WI38 (cell line): ENCODE measurements at regions not wholly inside any gene's neighbourhood (a gene's known extent, or its start where the extent isn't known, plus 50 kb on each side); places are given as distances from the start of the nearest gene placed in this dataset.

Experiments
- H3K4me3 ChIP-seq: 2 replicates; pipeline ENCODE4 v1.5.1; 2011; ENCODE audit warnings: low read depth, mild to moderate bottlenecking, control low read depth, low read length
- TF ChIP-seq, protein P1 (sequence below): IDR thresholded peaks from 2 replicates; pipeline ENCODE4 v1.5.1; 2012; ENCODE audit warnings: low read depth, mild to moderate bottlenecking, control low read depth, low read length

DNA sequence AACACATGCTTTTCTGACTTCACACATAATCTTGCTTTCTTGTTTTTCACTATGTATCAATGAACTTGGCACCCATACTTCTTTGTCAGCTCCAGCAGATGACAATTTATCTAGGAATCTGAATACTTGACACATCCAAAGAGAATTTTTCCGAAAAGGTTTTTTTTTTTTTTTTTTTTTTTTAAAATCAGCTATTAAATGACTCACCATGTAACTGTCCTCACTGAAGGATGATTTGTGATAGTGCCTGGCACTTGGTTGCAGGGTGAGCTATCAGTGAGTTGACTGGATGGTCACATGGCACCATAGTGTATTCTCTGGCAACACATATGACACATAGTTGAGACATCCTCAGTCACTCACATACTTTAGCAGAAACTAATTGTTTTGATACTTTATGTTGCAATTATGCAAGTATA lies 133.4 kb upstream of the E2F8 start:
- no peak overlapping the region for H3K4me3 ChIP-seq
- TF ChIP-seq, protein P1, sequence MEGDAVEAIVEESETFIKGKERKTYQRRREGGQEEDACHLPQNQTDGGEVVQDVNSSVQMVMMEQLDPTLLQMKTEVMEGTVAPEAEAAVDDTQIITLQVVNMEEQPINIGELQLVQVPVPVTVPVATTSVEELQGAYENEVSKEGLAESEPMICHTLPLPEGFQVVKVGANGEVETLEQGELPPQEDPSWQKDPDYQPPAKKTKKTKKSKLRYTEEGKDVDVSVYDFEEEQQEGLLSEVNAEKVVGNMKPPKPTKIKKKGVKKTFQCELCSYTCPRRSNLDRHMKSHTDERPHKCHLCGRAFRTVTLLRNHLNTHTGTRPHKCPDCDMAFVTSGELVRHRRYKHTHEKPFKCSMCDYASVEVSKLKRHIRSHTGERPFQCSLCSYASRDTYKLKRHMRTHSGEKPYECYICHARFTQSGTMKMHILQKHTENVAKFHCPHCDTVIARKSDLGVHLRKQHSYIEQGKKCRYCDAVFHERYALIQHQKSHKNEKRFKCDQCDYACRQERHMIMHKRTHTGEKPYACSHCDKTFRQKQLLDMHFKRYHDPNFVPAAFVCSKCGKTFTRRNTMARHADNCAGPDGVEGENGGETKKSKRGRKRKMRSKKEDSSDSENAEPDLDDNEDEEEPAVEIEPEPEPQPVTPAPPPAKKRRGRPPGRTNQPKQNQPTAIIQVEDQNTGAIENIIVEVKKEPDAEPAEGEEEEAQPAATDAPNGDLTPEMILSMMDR: no peak

DNA sequence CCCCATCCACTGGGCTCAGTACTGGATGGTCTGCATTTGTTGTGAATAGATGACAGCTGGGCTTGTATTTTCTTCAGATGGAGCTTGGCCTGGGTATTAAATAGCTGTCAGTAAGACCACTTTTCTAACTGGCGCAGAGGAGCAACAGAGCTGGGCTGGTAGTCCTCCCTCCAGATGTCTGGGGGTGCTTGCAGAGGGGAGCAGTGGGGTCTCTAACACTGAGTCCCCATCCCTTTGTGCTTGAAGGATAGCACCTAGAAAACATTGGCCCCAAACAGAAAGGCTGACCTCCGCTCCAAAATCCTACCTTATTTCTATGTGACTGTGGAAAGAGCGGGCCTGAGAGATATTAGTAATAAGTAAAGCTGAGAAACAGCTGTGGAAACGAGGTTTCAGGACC lies 131.6 kb upstream of the E2F8 start:
- no peak overlapping the region for H3K4me3 ChIP-seq
- TF ChIP-seq, protein P1: no peak

DNA sequence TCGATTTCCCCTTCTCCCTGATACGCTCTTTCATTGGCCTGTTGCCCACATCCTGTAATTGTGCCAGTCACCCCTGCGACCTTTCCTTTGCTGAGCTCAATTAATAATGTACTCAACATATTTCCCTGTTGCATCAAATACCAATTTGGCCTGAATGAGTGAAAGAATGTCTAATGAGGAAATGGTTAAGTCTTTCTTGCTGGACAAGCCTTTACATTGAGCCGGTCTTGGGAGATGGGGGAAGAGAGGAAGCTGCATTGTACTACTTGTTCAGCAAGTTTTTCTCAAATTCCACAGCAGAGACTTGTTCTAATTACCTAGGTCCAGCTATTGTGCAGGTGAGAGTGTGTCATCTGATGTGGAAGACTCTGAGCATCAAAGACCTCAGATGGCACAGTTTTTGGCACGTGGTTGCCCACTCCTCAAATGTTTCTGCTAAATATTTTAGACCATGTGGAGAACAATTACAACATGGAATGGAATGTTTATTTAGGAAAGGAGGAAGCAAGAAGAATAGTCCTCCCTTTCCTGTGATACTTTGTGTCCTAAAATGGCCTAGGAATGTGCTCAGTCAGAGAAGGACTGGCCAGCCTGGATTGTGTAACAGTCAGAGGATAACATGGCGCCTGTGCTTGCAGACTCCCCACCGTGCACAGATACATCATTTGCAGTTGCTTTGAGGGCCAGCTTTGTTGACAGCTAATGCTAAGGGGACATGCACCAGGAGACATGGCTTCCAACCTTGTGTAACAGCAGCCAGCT lies 129.5 kb upstream of the E2F8 start:
- TF ChIP-seq, protein P1: no peak
- H3K4me3 ChIP-seq: no peak overlapping the region

DNA sequence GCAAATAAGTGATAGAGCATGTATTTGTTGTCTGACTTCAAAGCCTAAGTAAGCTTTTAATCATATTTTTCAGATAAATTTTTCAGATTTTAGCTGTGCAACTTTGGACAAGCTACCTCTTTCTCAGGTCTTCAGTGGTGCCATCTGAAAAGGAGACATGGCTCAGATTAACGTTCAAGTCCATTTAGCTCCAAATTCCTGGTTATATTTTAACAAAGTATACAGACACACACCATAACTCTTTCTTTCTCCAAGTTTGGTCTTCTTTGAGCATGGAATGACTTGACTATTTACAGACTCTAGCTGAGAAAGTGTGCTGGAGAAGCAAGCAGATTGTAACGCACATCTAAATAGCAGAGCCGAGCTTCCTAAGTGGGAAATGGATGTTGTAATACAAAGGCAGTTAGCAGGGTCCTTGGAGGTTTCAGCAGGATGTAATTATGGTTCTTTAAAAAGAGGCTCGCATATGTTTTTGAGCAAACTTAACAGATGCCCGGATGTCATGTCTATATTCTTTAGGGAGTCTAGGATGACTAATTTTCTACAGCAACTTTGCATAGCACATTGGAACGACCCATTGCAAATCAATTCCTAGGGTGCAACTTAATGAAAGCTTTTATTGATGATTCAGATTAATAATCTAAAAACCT lies 128.1 kb upstream of the E2F8 start:
- no peak overlapping the region for H3K4me3 ChIP-seq

DNA sequence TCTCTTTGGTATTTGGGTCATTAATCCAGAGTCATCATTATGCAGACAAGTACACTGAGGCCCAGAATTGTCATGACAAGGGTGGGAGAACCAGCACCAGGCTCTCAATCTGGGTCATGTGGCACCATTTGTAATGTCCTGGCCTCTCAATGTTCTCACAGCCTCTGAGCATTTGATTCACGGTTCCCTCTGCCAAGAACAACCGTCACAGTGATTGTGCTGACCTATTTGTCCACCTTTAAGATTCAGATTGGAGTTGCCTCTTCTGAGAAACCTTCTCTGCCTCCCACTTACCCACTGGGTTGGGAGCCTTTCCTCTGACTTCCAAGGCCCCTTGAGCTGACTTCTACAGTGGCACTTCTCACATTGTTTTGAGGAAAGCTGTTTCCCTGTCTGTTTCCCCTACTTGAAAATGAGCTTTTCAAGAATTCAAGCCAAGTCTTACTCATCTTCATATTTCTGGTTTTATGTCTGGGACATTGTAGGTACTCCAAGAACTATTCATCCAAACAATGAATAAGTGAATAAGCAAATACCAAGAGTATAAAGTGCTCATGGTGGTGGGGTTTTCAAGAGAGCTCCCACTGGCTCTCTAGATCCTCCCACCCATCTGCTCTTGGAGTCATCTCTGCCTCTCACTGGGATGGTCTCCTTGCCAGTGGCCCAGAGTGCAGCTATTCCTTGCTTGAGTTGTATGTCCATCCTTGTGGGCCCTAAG lies 126.4 kb upstream of the E2F8 start:
- no peak overlapping the region for H3K4me3 ChIP-seq
- TF ChIP-seq, protein P1: no peak

More for the DNA sequence above, 128.1 kb upstream of the E2F8 start:
- TF ChIP-seq, protein P1: no peak

DNA sequence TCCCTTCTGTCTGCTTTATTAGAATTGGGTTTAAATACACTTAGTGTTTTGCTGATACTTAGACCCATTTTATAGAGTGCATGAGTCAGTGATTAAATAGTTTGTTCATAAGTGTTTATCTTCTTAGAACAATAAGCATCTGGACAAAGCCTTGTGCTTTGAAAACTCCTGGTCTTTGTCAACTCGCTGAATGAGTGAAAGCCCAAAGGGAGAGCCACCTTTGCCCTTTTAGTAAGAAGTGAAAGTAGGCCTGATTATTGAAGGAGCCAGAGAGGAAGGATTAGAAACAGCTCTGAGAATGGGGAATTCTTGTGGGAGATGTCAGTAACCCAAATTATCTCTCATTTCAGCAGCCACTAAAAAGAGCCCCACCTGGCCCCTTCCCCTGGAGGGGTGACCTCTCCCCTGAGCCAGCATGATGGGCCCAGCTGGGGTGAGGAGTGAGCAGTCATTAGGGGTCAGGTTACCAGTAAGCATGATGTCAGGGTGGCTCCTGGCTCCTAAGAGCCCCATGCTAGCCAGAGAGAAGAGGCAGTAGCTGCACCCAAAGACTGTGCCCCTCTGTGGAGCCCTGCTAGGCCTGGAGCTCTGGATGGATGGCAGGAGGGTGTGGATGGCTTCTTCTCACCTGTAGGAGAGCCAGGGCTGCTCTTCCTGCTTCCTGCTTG lies 125.1 kb upstream of the E2F8 start:
- TF ChIP-seq, protein P1: no peak
- H3K4me3 ChIP-seq: no peak overlapping the region
